ENCODE measurements at regions not wholly inside any gene's neighbourhood (a gene's known extent, or its start where the extent isn't known, plus 50 kb on each side); places are given as distances from the start of the nearest gene placed in this dataset.

DNA sequence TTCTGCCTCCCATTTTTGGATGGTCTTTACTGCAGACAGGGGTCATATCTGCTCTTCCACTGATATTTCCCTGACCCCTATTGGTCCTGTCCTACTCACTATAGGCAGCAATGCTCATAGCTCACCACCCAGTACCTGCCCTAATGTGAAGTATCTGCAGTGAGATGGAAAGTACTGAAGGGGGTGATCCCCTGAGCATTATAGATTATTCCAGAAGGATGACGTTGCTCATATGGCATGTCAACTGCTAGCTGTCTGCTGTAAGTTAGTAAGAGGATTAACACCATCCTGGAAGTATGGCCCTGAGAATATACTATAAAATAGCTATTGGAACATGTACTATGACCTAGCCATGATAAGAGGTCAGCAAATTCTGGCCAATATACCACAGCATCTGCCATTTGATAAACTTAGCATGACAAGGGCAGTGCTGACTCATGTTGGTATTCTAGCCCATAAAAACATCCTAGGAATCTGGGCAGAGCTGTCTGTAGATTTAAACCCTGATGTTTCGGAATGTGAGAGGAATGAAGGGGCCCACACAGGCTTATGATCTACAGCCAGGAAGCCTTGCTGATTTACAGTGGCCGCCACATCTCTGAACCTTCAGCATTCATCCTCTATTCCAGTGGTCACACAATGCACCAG is 451.4 kb downstream of the TNS1 start:
- TF ChIP-seq CTCF (IDR thresholded peaks at IDR 0.05; ENCODE audit: insufficient read depth, low read depth, low read length) (no peak), EZH2 (IDR thresholded peaks at IDR 0.05; ENCODE audit: insufficient read depth, low read length) (no peak)
